HCT116 (cell line): ENCODE measurements at regions not wholly inside any gene's neighbourhood (a gene's known extent, or its start where the extent isn't known, plus 50 kb on each side); places are given as distances from the start of the nearest gene placed in this dataset.

Experiments
- ATAC-seq: fragments of 200-7000 bp; cut with Tn5 transposase; 2 replicates; pipeline ENCODE4 v1.9.1; 2020; ENCODE audit warnings: mild to moderate bottlenecking, moderate library complexity
- BruUV-seq: library from RNA; stranded (reverse); fragments of 400-500 nt; replicated peaks from 2 replicates; lab custom pipeline; 2021; lab: Mats Ljungman, UMichigan
- CTCF ChIA-PET: fragments of 300-600 bp; sonication (Branson Sonifier 250); formaldehyde crosslinking; loops from one replicate; lab custom pipeline; 2021; ENCODE audit warnings: antibody characterized with exemption; lab: Charles Lee
- POLR2A ChIA-PET: fragments of 300-600, 350-600 bp; sonication (Branson Sonifier 250); formaldehyde crosslinking; loops from one replicate; lab custom pipeline; 2021; ENCODE audit warnings: antibody characterized with exemption; lab: Charles Lee
- RAD21 ChIA-PET, 2 experiments: fragments of 300-600 bp; sonication (Branson Sonifier 250); formaldehyde crosslinking; loops; one replicate each; lab custom pipeline; 2023; ENCODE audit warnings: low total read pairs in 2 of 2; ENCODE audit not compliant: uncharacterized antibody in 2 of 2, unreplicated experiment in 2 of 2, low non-redundant PET in 1 of 2; lab: Charles Lee
- DNase-seq: peaks from one replicate; pipeline ENCODE4 v3.0.0-alpha.2; 2010; ENCODE audit warnings: low read depth, low spot score
- H2AFZ ChIP-seq: fragments of 200-600 bp; shearing (Covaris generic), sonication (generic); 2 replicates; pipeline ENCODE4 v1.6.1; 2017; ENCODE audit warnings: low read depth, mixed run types, mixed read lengths, antibody characterized with exemption, low read length; ENCODE audit not compliant: poor library complexity, severe bottlenecking
- H3K27ac ChIP-seq: 2 replicates; pipeline ENCODE4 v1.5.1; 2012; ENCODE audit warnings: low read depth, low read length
- H3K27me3 ChIP-seq: fragments of 200-600 bp; sonication (generic); 2 replicates; pipeline ENCODE4 v1.6.1; 2016; ENCODE audit warnings: mixed run types, low read length, mixed read lengths; ENCODE audit not compliant: insufficient read depth
- H3K36me3 ChIP-seq, 2 experiments: fragments of 200-500 bp in 1 of 2; fragments of 200-600 bp in 1 of 2; sonication (Bioruptor generic) in 1 of 2; sonication (generic) in 1 of 2; 2 replicates each; pipeline versions ENCODE4 v1.5.1 to v1.6.1; 2014 to 2016; ENCODE audit warnings: low read length in 2 of 2, inconsistent platforms in 1 of 2, mixed read lengths in 1 of 2, mixed run types in 1 of 2; ENCODE audit not compliant: insufficient read depth in 2 of 2, control insufficient read depth in 1 of 2
- H3K4me1 ChIP-seq, 2 experiments: fragments of 200-600 bp in 1 of 2; sonication (generic) in 1 of 2; 2 replicates each; pipeline versions ENCODE4 v1.5.1 to v1.6.1; 2012 to 2017; ENCODE audit warnings: low read length in 2 of 2, inconsistent platforms in 1 of 2, mild to moderate bottlenecking in 1 of 2, mixed read lengths in 1 of 2, mixed run types in 1 of 2, moderate library complexity in 1 of 2; ENCODE audit not compliant: insufficient read depth in 2 of 2, control insufficient read depth in 1 of 2
- H3K4me2 ChIP-seq: fragments of 200-600 bp; sonication (generic); 2 replicates; pipeline ENCODE4 v1.6.1; 2017; ENCODE audit warnings: mixed run types, low read length, mixed read lengths
- H3K4me3 ChIP-seq, 2 experiments: fragments of 200-600 bp in 1 of 2; sonication (generic) in 1 of 2; replicated peaks in 1 of 2; 2 replicates each; pipeline ENCODE4 v1.5.1; 2011 to 2016; ENCODE audit warnings: low read length in 2 of 2, control low read depth in 1 of 2, low read depth in 1 of 2, mild to moderate bottlenecking in 1 of 2, mixed read lengths in 1 of 2, mixed run types in 1 of 2
- H3K79me2 ChIP-seq: fragments of 200-600 bp; sonication (generic); 2 replicates; pipeline ENCODE4 v1.6.1; 2017; ENCODE audit warnings: mild to moderate bottlenecking, mixed run types, low read length, moderate library complexity, mixed read lengths; ENCODE audit not compliant: insufficient read depth
- H3K9ac ChIP-seq: fragments of 200-600 bp; sonication (generic); 2 replicates; pipeline ENCODE4 v1.6.1; 2016; ENCODE audit warnings: low read length, mixed read lengths
- H3K9me2 ChIP-seq: fragments of 200-600 bp; sonication (generic), shearing (Covaris generic); 2 replicates; pipeline ENCODE4 v1.6.1; 2017; ENCODE audit warnings: mixed run types, mild to moderate bottlenecking, moderate library complexity; ENCODE audit not compliant: insufficient read depth
- H3K9me3 ChIP-seq, 2 experiments: fragments of 200-500 bp in 1 of 2; fragments of 200-600 bp in 1 of 2; sonication (Bioruptor generic) in 1 of 2; sonication (generic) in 1 of 2; 2 replicates each; pipeline ENCODE4 v1.6.1; 2014 to 2017; ENCODE audit warnings: low read length in 2 of 2, mixed read lengths in 2 of 2, inconsistent platforms in 1 of 2, low read depth in 1 of 2, mild to moderate bottlenecking in 1 of 2, mixed run types in 1 of 2, moderate library complexity in 1 of 2; ENCODE audit not compliant: control insufficient read depth in 1 of 2, insufficient read depth in 1 of 2
- H4K20me1 ChIP-seq: fragments of 200-600 bp; sonication (generic), shearing (Covaris generic); 2 replicates; pipeline ENCODE4 v1.6.1; 2017; ENCODE audit warnings: mixed run types, mild to moderate bottlenecking, moderate library complexity; ENCODE audit not compliant: insufficient read depth
- CBX3 ChIP-seq: IDR thresholded peaks from 2 replicates; pipeline ENCODE4 v1.6.1; 2012; ENCODE audit warnings: low read depth
- EGR1 ChIP-seq: IDR thresholded peaks from 2 replicates; pipeline ENCODE4 v1.6.1; 2012; ENCODE audit warnings: low read depth
- ELF1 ChIP-seq: IDR thresholded peaks from 2 replicates; pipeline ENCODE4 v1.6.1; 2012; ENCODE audit warnings: low read depth, borderline replicate concordance
- EZH2phosphoT487 ChIP-seq: fragments of 200-600 bp; IDR thresholded peaks from 2 replicates; pipeline ENCODE4 v1.6.1; 2018; ENCODE audit warnings: antibody characterized with exemption, borderline replicate concordance
- FOSL1 ChIP-seq: IDR thresholded peaks from 2 replicates; pipeline ENCODE4 v1.6.1; 2012; ENCODE audit warnings: low read depth
- JUND ChIP-seq: IDR thresholded peaks from 2 replicates; pipeline ENCODE4 v1.6.1; 2012
- POLR2A ChIP-seq: IDR thresholded peaks from 2 replicates; pipeline ENCODE4 v1.7.0; 2011; ENCODE audit warnings: borderline replicate concordance; ENCODE audit not compliant: insufficient read depth, insufficient read length; ENCODE audit errors: extremely low read depth
- POLR2AphosphoS5 ChIP-seq: IDR thresholded peaks from 2 replicates; pipeline ENCODE4 v1.6.1; 2011; ENCODE audit warnings: mild to moderate bottlenecking, low read depth, low read length, moderate library complexity
- SIN3A ChIP-seq: IDR thresholded peaks from 2 replicates; pipeline ENCODE4 v1.6.1; 2012; ENCODE audit warnings: low read depth
- SP1 ChIP-seq: IDR thresholded peaks from 2 replicates; pipeline ENCODE4 v1.6.1; 2012; ENCODE audit warnings: low read depth
- SRF ChIP-seq: IDR thresholded peaks from 2 replicates; pipeline ENCODE4 v1.6.1; 2012; ENCODE audit warnings: low read depth
- YY1 ChIP-seq: IDR thresholded peaks from 2 replicates; pipeline ENCODE4 v1.6.1; 2011; ENCODE audit warnings: low read length, low read depth, moderate library complexity, mild to moderate bottlenecking; ENCODE audit not compliant: insufficient replicate concordance; ENCODE audit errors: extremely low read depth
- ZFX ChIP-seq: fragments of 450-650 bp; IDR thresholded peaks from 2 replicates; pipeline ENCODE4 v1.6.1; 2017
- ZNF274 ChIP-seq: fragments of 200-500 bp; sonication (Bioruptor generic); IDR thresholded peaks from 2 replicates; pipeline ENCODE4 v1.6.1; 2014; ENCODE audit warnings: mild to moderate bottlenecking, low read depth, low read length, inconsistent platforms
- intact Hi-C: fragments of 100-400 bp; cut with micrococcal nuclease; formaldehyde crosslinking; loops from 2 replicates; pipeline ENCODE4 v1.10.0; 2022
- TF ChIP-seq, protein P1 (sequence below): IDR thresholded peaks from 2 replicates; pipeline ENCODE4 v1.6.1; 2012
- TF ChIP-seq, protein P2 (sequence below): IDR thresholded peaks from 2 replicates; pipeline ENCODE4 v1.6.1; 2011; ENCODE audit warnings: mild to moderate bottlenecking, low read length, moderate library complexity; ENCODE audit not compliant: insufficient replicate concordance; ENCODE audit errors: extremely low read depth
- TF ChIP-seq, protein P3 (sequence below): IDR thresholded peaks from 2 replicates; pipeline ENCODE4 v1.6.1; 2012

- RAD21 ChIA-PET, result no interaction called here
- no peaks in the 10 kb centered on the region for H3K4me1 ChIP-seq
- ATAC-seq (no peak), DNase-seq (no peak)
- no peak overlapping the region for H3K27ac ChIP-seq
- H2AFZ ChIP-seq, result no peak overlapping the region
- H3K9me3 ChIP-seq, result no peaks in the 10 kb centered on the region
- intact Hi-C loops, result no loop called here
- no peak overlapping the region for H3K4me3 ChIP-seq
- no peak overlapping the region for H3K9ac ChIP-seq
- H3K79me2 ChIP-seq, result no peaks in the 10 kb centered on the region
- H4K20me1 ChIP-seq, result no peaks in the 10 kb centered on the region
- H3K36me3 ChIP-seq, result no peaks in the 10 kb centered on the region
- TF ChIP-seq ZNF274 (no peak), ELF1 (no peak), SIN3A (no peak), SP1 (no peak), EGR1 (no peak)
- TF ChIP-seq, protein P1, sequence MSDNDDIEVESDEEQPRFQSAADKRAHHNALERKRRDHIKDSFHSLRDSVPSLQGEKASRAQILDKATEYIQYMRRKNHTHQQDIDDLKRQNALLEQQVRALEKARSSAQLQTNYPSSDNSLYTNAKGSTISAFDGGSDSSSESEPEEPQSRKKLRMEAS, result no peak
- TF ChIP-seq, protein P2, sequence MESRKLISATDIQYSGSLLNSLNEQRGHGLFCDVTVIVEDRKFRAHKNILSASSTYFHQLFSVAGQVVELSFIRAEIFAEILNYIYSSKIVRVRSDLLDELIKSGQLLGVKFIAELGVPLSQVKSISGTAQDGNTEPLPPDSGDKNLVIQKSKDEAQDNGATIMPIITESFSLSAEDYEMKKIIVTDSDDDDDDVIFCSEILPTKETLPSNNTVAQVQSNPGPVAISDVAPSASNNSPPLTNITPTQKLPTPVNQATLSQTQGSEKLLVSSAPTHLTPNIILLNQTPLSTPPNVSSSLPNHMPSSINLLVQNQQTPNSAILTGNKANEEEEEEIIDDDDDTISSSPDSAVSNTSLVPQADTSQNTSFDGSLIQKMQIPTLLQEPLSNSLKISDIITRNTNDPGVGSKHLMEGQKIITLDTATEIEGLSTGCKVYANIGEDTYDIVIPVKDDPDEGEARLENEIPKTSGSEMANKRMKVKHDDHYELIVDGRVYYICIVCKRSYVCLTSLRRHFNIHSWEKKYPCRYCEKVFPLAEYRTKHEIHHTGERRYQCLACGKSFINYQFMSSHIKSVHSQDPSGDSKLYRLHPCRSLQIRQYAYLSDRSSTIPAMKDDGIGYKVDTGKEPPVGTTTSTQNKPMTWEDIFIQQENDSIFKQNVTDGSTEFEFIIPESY, result no peak
- H3K9me2 ChIP-seq, result no peaks in the 10 kb centered on the region
- BruUV-seq, result no TSS peak
- CTCF ChIA-PET, result no interaction called here
- H3K4me2 ChIP-seq, result no peak overlapping the region
- peaks cover 55% of the 10 kb centered on the region; the same call in 1 of the 2 replicates for H3K27me3 ChIP-seq
- POLR2A ChIA-PET, result no interaction called here
Measured at GRCh38 chr17:77677211-77677610, 281.3 kb upstream of the TNRC6C start.

DNA sequence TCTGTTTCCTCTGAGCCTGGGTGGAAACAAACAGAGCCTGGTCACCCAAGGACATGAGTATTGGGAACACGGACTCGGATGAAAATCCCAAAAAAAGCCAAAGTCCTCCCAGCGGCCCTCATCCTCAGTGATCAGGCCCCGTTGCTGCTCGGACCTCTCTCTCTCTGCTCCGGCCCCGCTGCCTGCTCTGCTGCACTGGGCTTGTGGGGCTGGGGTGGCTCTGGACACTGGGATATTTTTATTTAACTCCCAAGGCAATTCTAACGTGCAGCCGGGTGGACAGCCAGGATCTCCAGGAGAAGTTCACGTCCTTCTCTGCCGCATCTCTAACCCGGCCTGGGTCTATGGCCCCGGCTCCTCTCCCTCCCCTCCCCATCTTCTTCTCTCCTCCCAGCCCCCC lies 280.9 kb upstream of the TNRC6C start:
- intact Hi-C loops, result no loop called here
- Histone ChIP-seq H3K27me3 (peaks cover 50% of the 10 kb centered on the region; the same call in 1 of the 2 replicates), H3K9ac (no peak overlapping the region), H3K4me3 (no peak overlapping the region), H3K27ac (no peak overlapping the region), H3K9me2 (no peaks in the 10 kb centered on the region), H3K9me3 (no peaks in the 10 kb centered on the region), H3K4me2 (no peak overlapping the region), H3K79me2 (no peaks in the 10 kb centered on the region), H4K20me1 (no peaks in the 10 kb centered on the region), H2AFZ (no peak overlapping the region), H3K4me1 (no peaks in the 10 kb centered on the region), H3K36me3 (no peaks in the 10 kb centered on the region)
- TF ChIP-seq CBX3, result no peak
- no peak for TF ChIP-seq POLR2AphosphoS5
- no peak for TF ChIP-seq EGR1
- TF ChIP-seq ZFX, result no peak
- no peak for TF ChIP-seq YY1
- no peak for TF ChIP-seq EZH2phosphoT487
- TF ChIP-seq, protein P3, sequence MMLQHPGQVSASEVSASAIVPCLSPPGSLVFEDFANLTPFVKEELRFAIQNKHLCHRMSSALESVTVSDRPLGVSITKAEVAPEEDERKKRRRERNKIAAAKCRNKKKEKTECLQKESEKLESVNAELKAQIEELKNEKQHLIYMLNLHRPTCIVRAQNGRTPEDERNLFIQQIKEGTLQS, result no peak
- TF ChIP-seq FOSL1, result no peak
- no peak for TF ChIP-seq POLR2A
- no peak for TF ChIP-seq ELF1
- TF ChIP-seq, protein P1, result no peak
- TF ChIP-seq SRF, result no peak
- no peak for TF ChIP-seq JUND
- no peak for TF ChIP-seq SIN3A
- TF ChIP-seq, protein P2, result no peak
- ATAC-seq, result no peak
- ChIA-PET CTCF (no interaction called here), POLR2A (no interaction called here), RAD21 (no interaction called here)
- no peak for DNase-seq
- BruUV-seq, result no TSS peak
